Trophoblast cell (in vitro differentiated cells and primary cell): ENCODE measurements at regions not wholly inside any gene's neighbourhood (a gene's known extent, or its start where the extent isn't known, plus 50 kb on each side); places are given as distances from the start of the nearest gene placed in this dataset.

ENCODE experiments used
- DNase-seq, 2 donors: peaks; one replicate each; pipeline ENCODE4 v3.0.0-alpha.2; 2016
- H2AFZ ChIP-seq: 2 replicates; pipeline ENCODE4 v1.6.1; 2013; ENCODE audit warnings: low read length, moderate library complexity, mild to moderate bottlenecking; ENCODE audit not compliant: insufficient read depth, poor library complexity
- H2AK5ac ChIP-seq: 2 replicates; pipeline ENCODE4 v1.6.1; 2013; ENCODE audit warnings: mild to moderate bottlenecking, low read length
- H2BK120ac ChIP-seq: 2 replicates; pipeline ENCODE4 v1.6.1; 2013; ENCODE audit warnings: low read length, mild to moderate bottlenecking, moderate library complexity; ENCODE audit not compliant: insufficient read depth, poor library complexity
- H2BK12ac ChIP-seq: 2 replicates; pipeline ENCODE4 v1.6.1; 2013; ENCODE audit warnings: mild to moderate bottlenecking, low read length, moderate library complexity
- H2BK5ac ChIP-seq: 2 replicates; pipeline ENCODE4 v1.6.1; 2013; ENCODE audit warnings: low read length, low read depth, moderate library complexity, mild to moderate bottlenecking; ENCODE audit not compliant: poor library complexity
- H3K14ac ChIP-seq: 2 replicates; pipeline ENCODE4 v1.6.1; 2013; ENCODE audit warnings: mild to moderate bottlenecking, low read length
- H3K18ac ChIP-seq: 2 replicates; pipeline ENCODE4 v1.6.1; 2013; ENCODE audit warnings: mild to moderate bottlenecking, low read length
- H3K23ac ChIP-seq: 2 replicates; pipeline ENCODE4 v1.6.1; 2013; ENCODE audit warnings: low read length
- H3K27ac ChIP-seq: 2 replicates; pipeline ENCODE4 v1.5.1; 2013; ENCODE audit warnings: low read depth, mild to moderate bottlenecking, inconsistent platforms, low read length, moderate library complexity
- H3K27me3 ChIP-seq: 2 replicates; pipeline ENCODE4 v1.6.1; 2013; ENCODE audit warnings: inconsistent platforms, mild to moderate bottlenecking, low read length, moderate library complexity; ENCODE audit not compliant: insufficient read depth
- H3K36me3 ChIP-seq, 2 experiments: 1 replicate in 1 of 2; 2 replicates in 1 of 2; pipeline ENCODE4 v1.6.1; 2013; ENCODE audit warnings: low read length in 2 of 2, mild to moderate bottlenecking in 2 of 2, moderate library complexity in 1 of 2; ENCODE audit not compliant: insufficient read depth in 2 of 2, control insufficient read depth in 1 of 2
- H3K4ac ChIP-seq: 2 replicates; pipeline ENCODE4 v1.6.1; 2013; ENCODE audit warnings: low read depth, mild to moderate bottlenecking, low read length, moderate library complexity
- H3K4me1 ChIP-seq, 2 experiments: 1 replicate in 1 of 2; 2 replicates in 1 of 2; pipeline ENCODE4 v1.6.1; 2013; ENCODE audit warnings: low read length in 2 of 2, mild to moderate bottlenecking in 2 of 2, moderate library complexity in 1 of 2; ENCODE audit not compliant: insufficient read depth in 2 of 2, control insufficient read depth in 1 of 2
- H3K4me2 ChIP-seq: 2 replicates; pipeline ENCODE4 v1.6.1; 2013; ENCODE audit warnings: inconsistent platforms, mild to moderate bottlenecking, low read length, moderate library complexity
- H3K4me3 ChIP-seq: 2 replicates; pipeline ENCODE4 v1.5.1; 2013; ENCODE audit warnings: mild to moderate bottlenecking, low read depth, low read length, inconsistent platforms
- H3K79me1 ChIP-seq: one replicate; pipeline ENCODE4 v1.6.1; 2013; ENCODE audit warnings: low read length
- H3K79me2 ChIP-seq: 2 replicates; pipeline ENCODE4 v1.6.1; 2013; ENCODE audit warnings: low read length, mild to moderate bottlenecking; ENCODE audit not compliant: control insufficient read depth, insufficient read depth, poor library complexity
- H3K9ac ChIP-seq: 2 replicates; pipeline ENCODE4 v1.6.1; 2013; ENCODE audit warnings: mild to moderate bottlenecking, low read length
- H3K9me3 ChIP-seq: 2 replicates; pipeline ENCODE4 v1.6.1; 2013; ENCODE audit warnings: low read depth, mild to moderate bottlenecking, control low read depth, inconsistent platforms, low read length; ENCODE audit not compliant: insufficient read depth
- H4K12ac ChIP-seq: 2 replicates; pipeline ENCODE4 v1.6.1; 2013; ENCODE audit warnings: low read depth, mild to moderate bottlenecking, low read length, moderate library complexity
- H4K8ac ChIP-seq: 2 replicates; pipeline ENCODE4 v1.6.1; 2013; ENCODE audit warnings: low read depth, mild to moderate bottlenecking, low read length, moderate library complexity
- H4K91ac ChIP-seq: one replicate; pipeline ENCODE4 v1.6.1; 2013; ENCODE audit warnings: low read depth, mild to moderate bottlenecking, low read length, moderate library complexity
- WGBS: extraction: QIAGEN DNeasy Blood & Tissue Kit; methylation state at CpG from one replicate; pipeline ENCODE4 v1.1.7; 2013; ENCODE audit warnings: missing lambda C conversion rate; ENCODE audit not compliant: insufficient read length, insufficient coverage; ENCODE audit errors: extremely low coverage; 5-methylcytosine and 5-hydroxymethylcytosine counted together

DNA sequence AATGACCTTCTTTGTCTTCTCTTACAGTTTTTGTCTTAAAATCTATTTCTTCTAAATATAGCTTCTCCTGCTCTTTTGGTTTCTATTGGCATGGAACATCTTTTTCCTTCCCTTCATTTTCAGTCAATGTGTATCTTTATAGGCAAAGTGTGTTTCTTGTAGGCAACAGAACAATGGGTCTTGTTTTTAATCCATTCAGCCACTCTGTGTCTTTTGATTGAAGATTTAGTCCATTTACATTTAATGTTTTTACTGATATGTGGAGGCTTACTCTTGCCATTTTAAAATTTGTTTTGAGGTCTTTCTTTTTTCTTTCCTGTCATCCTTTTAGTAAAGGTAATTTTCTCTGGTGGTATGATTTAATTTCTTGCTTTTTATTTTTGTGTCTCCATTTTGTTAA, 271.2 kb upstream of the ZP4 start:
- Histone ChIP-seq H3K9me3 (no peaks in the 10 kb centered on the region), H3K4me1 (no peaks in the 10 kb centered on the region), H4K91ac (no peak overlapping the region), H4K8ac (no peak overlapping the region), H2BK12ac (no peak overlapping the region), H3K23ac (no peak overlapping the region), H3K4me3 (no peak overlapping the region), H3K9ac (no peak overlapping the region), H3K27ac (no peak overlapping the region), H3K36me3 (no peaks in the 10 kb centered on the region), H2BK5ac (no peak overlapping the region), H3K79me2 (no peaks in the 10 kb centered on the region), H3K79me1 (no peaks in the 10 kb centered on the region), H3K27me3 (no peaks in the 10 kb centered on the region), H4K12ac (no peak overlapping the region), H3K18ac (no peak overlapping the region), H3K14ac (no peak overlapping the region), H3K4me2 (no peak overlapping the region), H3K4ac (no peak overlapping the region), H2AFZ (no peak overlapping the region), H2AK5ac (no peak overlapping the region), H2BK120ac (no peak overlapping the region)
- DNase-seq, result no peak

GRCh38 chr1:238153939-238154338, 263.2 kb upstream of the ZP4 start:
- H3K79me1 ChIP-seq, result no peaks in the 10 kb centered on the region
- no peak overlapping the region for H3K27ac ChIP-seq
- H3K9ac ChIP-seq, result no peak overlapping the region
- H3K79me2 ChIP-seq, result no peaks in the 10 kb centered on the region
- no peak overlapping the region for H4K91ac ChIP-seq
- H3K36me3 ChIP-seq, result no peaks in the 10 kb centered on the region
- no peak overlapping the region for H3K14ac ChIP-seq
- H2AK5ac ChIP-seq, result no peak overlapping the region
- no peak overlapping the region for H3K23ac ChIP-seq
- H4K8ac ChIP-seq, result no peak overlapping the region
- no peak overlapping the region for H2BK12ac ChIP-seq
- no peak overlapping the region for H4K12ac ChIP-seq
- no peaks in the 10 kb centered on the region for H3K27me3 ChIP-seq
- no peak overlapping the region for H2AFZ ChIP-seq
- H2BK5ac ChIP-seq, result no peak overlapping the region
- DNase-seq, result no peak
- no peak overlapping the region for H2BK120ac ChIP-seq
- H3K4ac ChIP-seq, result no peak overlapping the region
- no peak overlapping the region for H3K18ac ChIP-seq
- H3K4me1 ChIP-seq, result no peaks in the 10 kb centered on the region
- H3K4me2 ChIP-seq, result no peak overlapping the region
- no CpG with 5 or more reads among the region's 3 CpGs for WGBS
- H3K9me3 ChIP-seq, result no peaks in the 10 kb centered on the region
- H3K4me3 ChIP-seq, result no peak overlapping the region

DNA sequence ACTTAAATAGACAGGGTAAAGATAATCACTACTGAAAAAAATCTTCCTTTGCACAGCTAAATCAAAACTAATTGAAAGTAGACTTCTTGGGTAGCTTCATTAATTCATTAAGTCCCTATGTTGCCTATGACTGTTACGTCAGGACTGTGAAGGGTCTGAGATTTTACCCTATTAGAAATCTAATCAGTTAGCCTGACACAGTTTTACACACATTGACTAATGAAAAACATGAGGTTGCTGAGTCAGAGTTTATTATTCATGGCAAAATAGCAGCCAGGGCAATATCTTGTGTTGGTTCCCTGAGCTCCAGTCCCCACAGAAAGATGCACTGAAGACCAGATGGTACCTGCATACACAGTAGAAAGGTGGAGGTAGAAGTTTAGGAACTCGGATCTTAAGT, 262.5 kb upstream of the ZP4 start:
- Histone ChIP-seq H2BK12ac (no peak overlapping the region), H3K27ac (no peak overlapping the region), H4K8ac (no peak overlapping the region), H3K14ac (no peak overlapping the region), H4K91ac (no peak overlapping the region), H3K9ac (no peak overlapping the region), H3K23ac (no peak overlapping the region), H4K12ac (no peak overlapping the region), H2AFZ (no peak overlapping the region), H3K79me1 (no peaks in the 10 kb centered on the region), H3K9me3 (no peaks in the 10 kb centered on the region), H3K4me3 (no peak overlapping the region), H3K4ac (no peak overlapping the region), H2BK5ac (no peak overlapping the region), H3K4me1 (no peaks in the 10 kb centered on the region), H3K36me3 (no peaks in the 10 kb centered on the region), H2BK120ac (no peak overlapping the region), H3K18ac (no peak overlapping the region), H3K4me2 (no peak overlapping the region), H3K27me3 (no peaks in the 10 kb centered on the region), H2AK5ac (no peak overlapping the region), H3K79me2 (no peaks in the 10 kb centered on the region)
- DNase-seq, result no peak
- no CpG with 5 or more reads among the region's 2 CpGs for WGBS

GRCh38 chr1:238152119-238152518, 261.4 kb upstream of the ZP4 start:
- H3K14ac ChIP-seq, result no peak overlapping the region
- no peak overlapping the region for H3K4me2 ChIP-seq
- no peak for DNase-seq
- no peak overlapping the region for H3K9ac ChIP-seq
- H2BK5ac ChIP-seq, result no peak overlapping the region
- no peak overlapping the region for H3K23ac ChIP-seq
- H3K4me3 ChIP-seq, result no peak overlapping the region
- no peak overlapping the region for H3K27ac ChIP-seq
- no peak overlapping the region for H4K12ac ChIP-seq
- H3K4me1 ChIP-seq, result no peaks in the 10 kb centered on the region
- H3K18ac ChIP-seq, result no peak overlapping the region
- no peak overlapping the region for H3K4ac ChIP-seq
- no peaks in the 10 kb centered on the region for H3K79me2 ChIP-seq
- H2BK120ac ChIP-seq, result no peak overlapping the region
- no CpG with 5 or more reads among the region's 2 CpGs for WGBS
- no peak overlapping the region for H2AK5ac ChIP-seq
- H3K9me3 ChIP-seq, result no peaks in the 10 kb centered on the region
- H2AFZ ChIP-seq, result no peak overlapping the region
- no peaks in the 10 kb centered on the region for H3K36me3 ChIP-seq
- no peak overlapping the region for H4K91ac ChIP-seq
- no peaks in the 10 kb centered on the region for H3K27me3 ChIP-seq
- no peak overlapping the region for H4K8ac ChIP-seq
- no peaks in the 10 kb centered on the region for H3K79me1 ChIP-seq
- H2BK12ac ChIP-seq, result no peak overlapping the region

DNA sequence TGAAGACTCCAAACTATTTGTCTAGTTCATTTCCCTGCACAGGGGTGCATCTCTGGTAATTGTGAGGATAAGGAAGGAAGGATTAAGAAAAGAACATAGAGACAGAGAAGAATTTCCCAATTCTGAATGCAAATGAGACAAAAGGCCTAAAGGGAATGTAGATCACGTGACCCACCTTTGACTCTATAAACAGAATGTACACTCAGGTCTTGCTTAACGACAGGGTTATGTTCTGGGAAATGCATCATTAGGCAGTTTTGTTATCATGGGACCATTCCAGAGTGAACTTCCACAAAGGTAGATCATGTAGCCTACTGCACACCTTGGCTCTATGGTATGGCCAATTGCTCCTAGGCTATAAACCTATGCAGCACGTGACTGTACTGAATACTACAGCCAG, 252.3 kb upstream of the ZP4 start:
- Histone ChIP-seq H3K4me1 (no peaks in the 10 kb centered on the region), H3K4me2 (no peak overlapping the region), H4K91ac (no peak overlapping the region), H3K9me3 (no peaks in the 10 kb centered on the region), H4K12ac (no peak overlapping the region), H4K8ac (no peak overlapping the region), H3K23ac (no peak overlapping the region), H3K27me3 (no peaks in the 10 kb centered on the region), H3K27ac (no peak overlapping the region), H2BK120ac (no peak overlapping the region), H3K9ac (no peak overlapping the region), H3K18ac (no peak overlapping the region), H3K79me2 (no peaks in the 10 kb centered on the region), H2BK5ac (no peak overlapping the region), H3K36me3 (no peaks in the 10 kb centered on the region), H2BK12ac (no peak overlapping the region), H3K79me1 (no peaks in the 10 kb centered on the region), H3K4ac (no peak overlapping the region), H3K4me3 (no peak overlapping the region), H2AK5ac (no peak overlapping the region), H2AFZ (no peak overlapping the region), H3K14ac (no peak overlapping the region)
- peak in 1 of 2 donors; percentile 25 for DNase-seq
- whole genome bisulfite sequencing, result no CpG with 5 or more reads among the region's 3 CpGs
